Stimulated activated naive CD4-positive, alpha-beta T cell (primary cell): ENCODE measurements at regions not wholly inside any gene's neighbourhood (a gene's known extent, or its start where the extent isn't known, plus 50 kb on each side); places are given as distances from the start of the nearest gene placed in this dataset.

Experiments used
- DNase-seq, 6 experiments: peaks; one replicate each; lab custom pipeline; 2025; lab: John Stamatoyannopoulos, UW

GRCh38 chr11:45436966-45437365, 150.8 kb upstream of the SYT13 start:
- DNase-seq = no peak

- no peak for DNase-seq
Measured at GRCh38 chr11:45436118-45436517, 150.0 kb upstream of the SYT13 start.

GRCh38 chr11:45435706-45436105, 149.6 kb upstream of the SYT13 start:
- no peak for DNase-seq

GRCh38 chr11:45432910-45433309, 146.8 kb upstream of the SYT13 start:
- DNase-seq = no peak

- DNase-seq = no peak
Measured at GRCh38 chr11:45432100-45432499, 146.0 kb upstream of the SYT13 start.

- no peak for DNase-seq
Measured at GRCh38 chr11:45431046-45432018, 145.2 kb upstream of the SYT13 start.

GRCh38 chr11:45430361-45430760, 144.2 kb upstream of the SYT13 start:
- DNase-seq = no peak

- DNase-seq = no peak
Measured at GRCh38 chr11:45429719-45430118, 143.6 kb upstream of the SYT13 start.

GRCh38 chr11:45428541-45429230, 142.5 kb upstream of the SYT13 start:
- no peak for DNase-seq

- DNase-seq = no peak
Measured at GRCh38 chr11:45428116-45428515, 142.0 kb upstream of the SYT13 start.

GRCh38 chr11:45424411-45425180, 138.5 kb upstream of the SYT13 start:
- DNase-seq = no peak

GRCh38 chr11:45423475-45424120, 137.5 kb upstream of the SYT13 start:
- no peak for DNase-seq

GRCh38 chr11:45423036-45423435, 136.9 kb upstream of the SYT13 start:
- DNase-seq = no peak

GRCh38 chr11:45414088-45414487, 127.9 kb upstream of the SYT13 start:
- DNase-seq = no peak

GRCh38 chr11:45413156-45413858, 127.2 kb upstream of the SYT13 start:
- DNase-seq = no peak

- no peak for DNase-seq
Measured at GRCh38 chr11:45412521-45412920, 126.4 kb upstream of the SYT13 start.

- DNase-seq = no peak
Measured at GRCh38 chr11:45412051-45412471, 125.9 kb upstream of the SYT13 start.

- DNase-seq = no peak
Measured at GRCh38 chr11:45411228-45411946, 125.2 kb upstream of the SYT13 start.

GRCh38 chr11:45410391-45411227, 124.5 kb upstream of the SYT13 start:
- DNase-seq = no peak

- DNase-seq = no peak
Measured at GRCh38 chr11:45409587-45409986, 123.4 kb upstream of the SYT13 start.
